ENCODE measurements at regions not wholly inside any gene's neighbourhood (a gene's known extent, or its start where the extent isn't known, plus 50 kb on each side); places are given as distances from the start of the nearest gene placed in this dataset.

- TF ChIP-seq CTCF (IDR thresholded peaks at IDR 0.05; ENCODE audit: insufficient read depth, low read depth, low read length, missing control alignments): no peak
- DNase-seq (ENCODE audit: low read depth): no peak
- no peak overlapping the region for H3K4me3 ChIP-seq (ENCODE audit: low read depth, low read length)
These were observed 53.4 kb upstream of the TBXT start for GRCh38 chr6:166221040-166221439.
